Kidney (tissue), 13 donors: ENCODE measurements at regions not wholly inside any gene's neighbourhood (a gene's known extent, or its start where the extent isn't known, plus 50 kb on each side); places are given as distances from the start of the nearest gene placed in this dataset.

Source experiments
- DNase-seq, 5 donors: peaks; one replicate each; pipeline ENCODE4 v3.0.0-alpha.2; 2013 to 2020
- FAIRE-seq: peaks from 2 replicates; lab custom pipeline; 2012; peaks lifted over from hg19 to GRCh38; lab: Jason Lieb, UNC
- H3K27ac ChIP-seq, 2 donors: one replicate each; pipeline ENCODE4 v1.7.0; 2013; ENCODE audit warnings: low read depth in 2 of 2, low read length in 2 of 2, inconsistent platforms in 1 of 2
- H3K27me3 ChIP-seq: one replicate; pipeline ENCODE4 v1.7.1; 2013; ENCODE audit warnings: low read length, inconsistent platforms; ENCODE audit not compliant: control insufficient read depth, insufficient read depth
- H3K36me3 ChIP-seq, 3 donors: one replicate each; pipeline versions ENCODE4 v1.7.0 to v1.7.1; 2013; ENCODE audit warnings: low read length in 3 of 3, control low read depth in 1 of 3, inconsistent platforms in 1 of 3; ENCODE audit not compliant: insufficient read depth in 3 of 3, control insufficient read depth in 2 of 3
- H3K4me1 ChIP-seq, 3 donors: one replicate each; pipeline versions ENCODE4 v1.7.0 to v1.7.1; 2013; ENCODE audit warnings: low read length in 3 of 3, inconsistent platforms in 1 of 3, low read depth in 1 of 3; ENCODE audit not compliant: control insufficient read depth in 2 of 3, insufficient read depth in 2 of 3
- H3K4me3 ChIP-seq, 3 donors: one replicate each; pipeline versions ENCODE4 v1.7.0 to v1.8.1; 2013; ENCODE audit warnings: low read length in 3 of 3, control low read depth in 1 of 3, inconsistent platforms in 1 of 3
- H3K9ac ChIP-seq, 3 donors: one replicate each; pipeline versions ENCODE4 v1.7.0 to v1.7.1; 2013; ENCODE audit warnings: low read length in 3 of 3, control low read depth in 1 of 3, inconsistent platforms in 1 of 3
- H3K9me3 ChIP-seq, 3 donors: one replicate each; pipeline versions ENCODE4 v1.7.0 to v1.7.1; 2013; ENCODE audit warnings: low read length in 3 of 3, control low read depth in 1 of 3, inconsistent platforms in 1 of 3; ENCODE audit not compliant: control insufficient read depth in 2 of 3, insufficient read depth in 1 of 3
- intact Hi-C: fragments of 100-400 bp; cut with DNase I; formaldehyde crosslinking; loops from one replicate; pipeline ENCODE4 v1.11.1; 2022
- TF ChIP-seq, protein P1 (sequence below): IDR thresholded peaks from 3 replicates; pipeline ENCODE4 v1.5.1; 2012; ENCODE audit warnings: mild to moderate bottlenecking, moderate library complexity, borderline replicate concordance; ENCODE audit not compliant: insufficient read depth; ENCODE audit errors: extremely low read depth
- donor health status: control.
- donor health status: control.
- donor health status: control.
- donor health status: control.
- donor health status: control.
- donor health status: DM: yes; HTN: yes; CAD: no.
- donor health status: Normal renal cell carcinoma (clear cell type).

DNA sequence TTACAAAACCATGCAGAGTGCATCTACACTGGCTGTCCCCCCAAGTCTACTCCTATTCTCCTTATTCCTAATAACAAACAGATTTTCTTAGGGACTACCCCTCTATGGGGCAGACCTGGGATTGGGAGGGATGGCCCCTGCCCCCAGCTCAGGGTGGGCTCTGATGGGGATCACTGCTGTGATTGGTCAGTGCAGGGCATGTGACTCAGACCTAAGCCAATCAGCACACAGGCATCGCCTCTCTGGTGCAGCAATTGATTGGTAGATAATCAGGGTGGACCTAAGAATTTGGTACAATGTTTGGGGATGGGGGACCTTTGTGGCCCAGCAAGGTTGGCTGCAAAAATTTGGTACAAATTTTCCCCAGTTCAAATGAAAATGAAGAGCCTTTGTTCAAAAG, 57.2 kb upstream of the SHANK2 start:
- DNase-seq (peak in 1 of 5 donors; percentile 5), FAIRE-seq (no peak)
- Histone ChIP-seq H3K9ac (no peak overlapping the region), H3K27me3 (no peaks in the 10 kb centered on the region), H3K36me3 (no peaks in the 10 kb centered on the region), H3K4me1 (no peaks in the 10 kb centered on the region), H3K9me3 (no peaks in the 10 kb centered on the region), H3K4me3 (no peak overlapping the region), H3K27ac (no peak overlapping the region)
- TF ChIP-seq, protein P1, sequence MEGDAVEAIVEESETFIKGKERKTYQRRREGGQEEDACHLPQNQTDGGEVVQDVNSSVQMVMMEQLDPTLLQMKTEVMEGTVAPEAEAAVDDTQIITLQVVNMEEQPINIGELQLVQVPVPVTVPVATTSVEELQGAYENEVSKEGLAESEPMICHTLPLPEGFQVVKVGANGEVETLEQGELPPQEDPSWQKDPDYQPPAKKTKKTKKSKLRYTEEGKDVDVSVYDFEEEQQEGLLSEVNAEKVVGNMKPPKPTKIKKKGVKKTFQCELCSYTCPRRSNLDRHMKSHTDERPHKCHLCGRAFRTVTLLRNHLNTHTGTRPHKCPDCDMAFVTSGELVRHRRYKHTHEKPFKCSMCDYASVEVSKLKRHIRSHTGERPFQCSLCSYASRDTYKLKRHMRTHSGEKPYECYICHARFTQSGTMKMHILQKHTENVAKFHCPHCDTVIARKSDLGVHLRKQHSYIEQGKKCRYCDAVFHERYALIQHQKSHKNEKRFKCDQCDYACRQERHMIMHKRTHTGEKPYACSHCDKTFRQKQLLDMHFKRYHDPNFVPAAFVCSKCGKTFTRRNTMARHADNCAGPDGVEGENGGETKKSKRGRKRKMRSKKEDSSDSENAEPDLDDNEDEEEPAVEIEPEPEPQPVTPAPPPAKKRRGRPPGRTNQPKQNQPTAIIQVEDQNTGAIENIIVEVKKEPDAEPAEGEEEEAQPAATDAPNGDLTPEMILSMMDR = no peak
- intact Hi-C loops = no loop called here

DNA sequence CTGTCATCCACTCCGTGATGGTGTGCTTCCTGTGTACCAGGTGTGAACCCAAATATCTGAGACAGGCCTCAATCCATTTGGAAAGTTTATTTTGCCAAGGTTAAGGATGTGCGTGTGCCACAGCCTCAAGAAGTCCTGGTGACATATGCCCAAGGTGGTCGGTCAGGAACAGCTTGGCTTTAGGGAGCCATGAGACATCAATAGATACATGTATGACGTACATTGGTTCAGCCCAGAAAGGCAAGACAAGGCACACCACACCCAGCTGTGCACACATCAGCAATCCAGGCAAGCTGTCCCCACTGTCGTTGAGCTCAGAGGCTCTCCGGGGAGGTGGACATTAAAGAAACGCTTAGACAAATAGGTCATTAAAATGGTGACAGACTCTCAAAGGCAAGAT, 56.8 kb upstream of the SHANK2 start:
- H3K4me1 ChIP-seq = no peaks in the 10 kb centered on the region
- intact Hi-C loops = no loop called here
- no peak overlapping the region for H3K9ac ChIP-seq
- DNase-seq = peak in 1 of 5 donors; percentile 9
- H3K27me3 ChIP-seq = no peaks in the 10 kb centered on the region
- TF ChIP-seq, protein P1 = no peak
- no peak overlapping the region for H3K27ac ChIP-seq
- no peak overlapping the region for H3K4me3 ChIP-seq
- no peaks in the 10 kb centered on the region for H3K36me3 ChIP-seq
- H3K9me3 ChIP-seq = no peaks in the 10 kb centered on the region
- FAIRE-seq = no peak

DNA sequence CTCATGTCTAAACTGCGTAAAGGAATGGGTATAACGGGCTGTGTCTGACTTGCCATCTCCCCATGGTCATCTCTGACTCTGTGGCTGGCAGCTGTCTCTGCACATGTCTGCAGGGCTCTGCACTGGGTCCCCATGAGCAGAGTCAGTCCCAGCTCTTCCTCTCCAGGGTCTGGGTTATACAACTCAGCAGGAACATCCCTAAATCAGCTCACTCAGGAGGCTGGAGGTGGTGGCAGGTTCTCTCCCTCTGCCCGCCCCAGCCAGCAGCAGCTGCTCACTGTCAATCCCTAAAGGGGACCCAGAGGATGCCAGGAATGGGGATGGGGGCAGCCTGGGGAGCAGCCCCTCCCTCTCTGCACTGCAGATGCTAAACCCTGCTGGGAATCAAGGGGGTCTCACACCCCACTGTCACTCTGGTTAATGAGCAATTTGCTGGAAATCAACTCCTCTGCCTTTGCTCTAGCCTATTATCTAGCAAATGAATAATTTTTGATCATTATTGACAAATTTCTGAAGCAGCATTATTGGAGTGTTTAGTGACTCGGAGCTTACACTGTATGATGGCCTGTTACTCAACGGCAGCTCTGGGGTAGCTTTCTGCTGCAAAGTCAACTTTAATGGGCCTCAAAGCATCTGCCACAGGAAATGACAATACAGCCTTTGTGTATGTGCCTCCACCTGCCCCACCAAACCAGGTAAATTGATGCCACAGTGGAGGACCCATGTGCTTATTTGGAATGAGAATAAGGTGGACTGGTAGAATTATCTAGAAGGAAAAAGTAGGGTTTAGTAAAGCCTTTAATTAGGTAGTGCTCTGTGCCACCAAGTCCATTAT, 55.7 kb upstream of the SHANK2 start:
- Histone ChIP-seq H3K4me3 (no peak overlapping the region), H3K4me1 (no peaks in the 10 kb centered on the region), H3K27me3 (no peaks in the 10 kb centered on the region), H3K9ac (no peak overlapping the region), H3K27ac (no peak overlapping the region), H3K9me3 (no peaks in the 10 kb centered on the region), H3K36me3 (no peaks in the 10 kb centered on the region)
- peak in 1 of 5 donors; percentile 4 for DNase-seq
- intact Hi-C loops = no loop called here
- TF ChIP-seq, protein P1 = no peak
- FAIRE-seq = no peak
